ENCODE measurements at regions not wholly inside any gene's neighbourhood (a gene's known extent, or its start where the extent isn't known, plus 50 kb on each side); places are given as distances from the start of the nearest gene placed in this dataset.

- ATAC-seq (no peak), DNase-seq (ENCODE audit: low read depth, low spot score) (no peak)
- no peaks in the 10 kb centered on the region for H3K36me3 ChIP-seq (ENCODE audit: control insufficient read depth, insufficient read depth, low read length)
- TF ChIP-seq REST (IDR thresholded peaks at IDR 0.05; ENCODE audit: insufficient read depth in 1 of 2, low read depth in 2 of 2, low read length in 1 of 2) (no peak), POLR2AphosphoS5 (IDR thresholded peaks at IDR 0.05; ENCODE audit: low read depth, low read length) (no peak), TCF7L2 (IDR thresholded peaks at IDR 0.05; ENCODE audit: low read depth, low read length) (no peak), SIN3A (IDR thresholded peaks at IDR 0.05; ENCODE audit: borderline replicate concordance, insufficient read depth, low read depth, low read length) (no peak), CTCF (IDR thresholded peaks at IDR 0.05) (no peak)
- no peaks in the 10 kb centered on the region; the same call in 1 of the 2 replicates for H3K4me1 ChIP-seq (ENCODE audit: control insufficient read depth, insufficient read depth, low read length)
- intact Hi-C loops (cut with micrococcal nuclease; ENCODE audit: unreplicated experiment) (no loop called here), in situ Hi-C loops (cut with HindIII; ENCODE audit: low pct_unique_long_range_greater_than_20kb, low sequenced_read_pairs) (no loop called here)
- ChIA-PET CTCF (no interaction called here), POLR2A (no interaction called here)
- no peak overlapping the region for H3K4me3 ChIP-seq (ENCODE audit: low read depth in 2 of 2, low read length in 2 of 2)
- no peaks in the 10 kb centered on the region for H3K27me3 ChIP-seq (ENCODE audit: control insufficient read depth, insufficient read depth, low read length)
- no TSS peak for BruUV-seq (replicated peaks)
- H3K27ac ChIP-seq (ENCODE audit: low read length) = no peak overlapping the region
- H3K9me3 ChIP-seq (ENCODE audit: control insufficient read depth, insufficient read depth, low read depth, low read length) = no peaks in the 10 kb centered on the region
Observed at GRCh38 chr11:130531061-130531460, 82.6 kb downstream of the ADAMTS15 start.

- Histone ChIP-seq H3K27me3 (ENCODE audit: control insufficient read depth, insufficient read depth, low read length) (no peaks in the 10 kb centered on the region), H3K4me1 (ENCODE audit: control insufficient read depth, insufficient read depth, low read length) (no peaks in the 10 kb centered on the region; the same call in 1 of the 2 replicates), H3K4me3 (ENCODE audit: low read depth in 2 of 2, low read length in 2 of 2) (no peak overlapping the region), H3K9me3 (ENCODE audit: control insufficient read depth, insufficient read depth, low read depth, low read length) (no peaks in the 10 kb centered on the region), H3K27ac (ENCODE audit: low read length) (peak overlapping the region; percentile 19; the same call in 1 of the 2 replicates), H3K36me3 (ENCODE audit: control insufficient read depth, insufficient read depth, low read length) (no peaks in the 10 kb centered on the region)
- no peak for DNase-seq (ENCODE audit: low read depth, low spot score)
- in situ Hi-C loops (cut with HindIII; ENCODE audit: low pct_unique_long_range_greater_than_20kb, low sequenced_read_pairs) = no loop called here
- TF ChIP-seq SIN3A (IDR thresholded peaks at IDR 0.05; ENCODE audit: borderline replicate concordance, insufficient read depth, low read depth, low read length) = no peak
- TF ChIP-seq TCF7L2 (IDR thresholded peaks at IDR 0.05; ENCODE audit: low read depth, low read length) = no peak
- no peak for TF ChIP-seq REST (IDR thresholded peaks at IDR 0.05; ENCODE audit: insufficient read depth in 1 of 2, low read depth in 2 of 2, low read length in 1 of 2)
- TF ChIP-seq CTCF (IDR thresholded peaks at IDR 0.05) = no peak
- TF ChIP-seq POLR2AphosphoS5 (IDR thresholded peaks at IDR 0.05; ENCODE audit: low read depth, low read length) = no peak
- intact Hi-C loops (cut with micrococcal nuclease; ENCODE audit: unreplicated experiment) = no loop called here
- BruUV-seq (replicated peaks) = no TSS peak
- no peak for ATAC-seq
- POLR2A ChIA-PET = no interaction called here
- CTCF ChIA-PET = no interaction called here
Observed at GRCh38 chr11:130533113-130533798, 84.8 kb downstream of the ADAMTS15 start.

All from Panc1 (cell line).